ENCODE measurements at regions not wholly inside any gene's neighbourhood (a gene's known extent, or its start where the extent isn't known, plus 50 kb on each side); places are given as distances from the start of the nearest gene placed in this dataset.

GRCh38 chr13:40287428-40287827 lies 379.0 kb downstream of the FOXO1 start:
- TF ChIP-seq ATF3 (IDR thresholded peaks at IDR 0.05; ENCODE audit: borderline replicate concordance, extremely low read depth, low read depth, low read length): no peak
- TF ChIP-seq SMC3 (IDR thresholded peaks at IDR 0.05; ENCODE audit: borderline replicate concordance, low read length): no peak
- TF ChIP-seq BRCA1 (IDR thresholded peaks at IDR 0.05; ENCODE audit: low read depth, low read length): no peak
- TF ChIP-seq RAD21 (IDR thresholded peaks at IDR 0.05; ENCODE audit: insufficient read depth, low read depth, low read length): no peak
- TF ChIP-seq GATAD2B (conservative IDR thresholded peaks at IDR 0.05; ENCODE audit: low read depth): no peak
- TF ChIP-seq NFIC (IDR thresholded peaks at IDR 0.05; ENCODE audit: low read depth, low read length): no peak
- no peak for TF ChIP-seq CTCF (IDR thresholded peaks at IDR 0.05 in 2 of 3, conservative IDR thresholded peaks at IDR 0.05 in 1 of 3; ENCODE audit: control insufficient read depth in 2 of 3, extremely low read depth in 1 of 3, insufficient read depth in 1 of 3, low read depth in 3 of 3, low read length in 3 of 3)
